Cardiac septum (tissue), 1 donor: ENCODE measurements at regions not wholly inside any gene's neighbourhood (a gene's known extent, or its start where the extent isn't known, plus 50 kb on each side); places are given as distances from the start of the nearest gene placed in this dataset.
"Not testable (repeated sequence)": the region's sequence is repeated elsewhere in the genome, so short reads cannot be mapped to it uniquely, and the experiment has no call there.

Source experiments
- DNase-seq: peaks from one replicate; pipeline ENCODE4 v3.0.0-alpha.2; 2020; ENCODE audit warnings: low spot score
- intact Hi-C: fragments of 100-400 bp; cut with DNase I; formaldehyde crosslinking; loops from one replicate; pipeline ENCODE4 v1.14.0; 2022
- donor health status: DM: no; HTN: no; CAD: no.

DNA sequence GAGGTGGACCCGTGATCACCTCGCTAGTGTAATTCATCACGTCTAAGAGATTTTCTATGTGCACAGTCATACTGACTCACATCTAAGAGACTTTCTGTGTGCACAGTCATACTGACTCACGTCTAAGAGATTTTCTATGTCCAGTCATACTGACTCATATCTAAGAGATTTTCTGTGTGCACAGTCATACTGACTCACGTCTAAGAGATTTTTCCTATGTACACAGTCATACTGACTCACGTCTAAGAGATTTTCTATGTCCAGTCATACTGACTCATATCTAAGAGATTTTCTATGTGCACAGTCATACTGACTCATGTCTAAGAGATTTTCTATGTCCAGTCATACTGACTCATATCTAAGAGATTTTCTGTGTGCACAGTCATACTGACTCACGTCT, 443.8 kb downstream of the BRD1 start:
- DNase-seq: not testable (repeated sequence)

DNA sequence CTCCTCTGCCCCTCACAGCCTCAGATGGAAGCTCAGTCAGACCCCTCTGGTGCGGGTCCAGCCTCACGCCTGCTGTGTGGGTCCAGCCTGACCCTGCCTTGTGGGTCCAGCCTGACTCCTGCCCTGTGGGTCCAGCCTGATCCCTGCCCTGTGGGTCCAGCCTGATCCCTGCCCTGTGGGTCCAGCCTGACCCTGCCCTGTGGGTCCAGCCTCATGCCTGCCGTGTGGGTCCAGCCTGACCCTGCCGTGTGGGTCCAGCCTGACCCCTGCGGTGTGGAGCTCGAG, 445.3 kb downstream of the BRD1 start:
- intact Hi-C loops: no loop called here
- DNase-seq: peak; percentile 54

More for the DNA sequence above, 443.8 kb downstream of the BRD1 start:
- intact Hi-C loops: not testable (repeated sequence)

DNA sequence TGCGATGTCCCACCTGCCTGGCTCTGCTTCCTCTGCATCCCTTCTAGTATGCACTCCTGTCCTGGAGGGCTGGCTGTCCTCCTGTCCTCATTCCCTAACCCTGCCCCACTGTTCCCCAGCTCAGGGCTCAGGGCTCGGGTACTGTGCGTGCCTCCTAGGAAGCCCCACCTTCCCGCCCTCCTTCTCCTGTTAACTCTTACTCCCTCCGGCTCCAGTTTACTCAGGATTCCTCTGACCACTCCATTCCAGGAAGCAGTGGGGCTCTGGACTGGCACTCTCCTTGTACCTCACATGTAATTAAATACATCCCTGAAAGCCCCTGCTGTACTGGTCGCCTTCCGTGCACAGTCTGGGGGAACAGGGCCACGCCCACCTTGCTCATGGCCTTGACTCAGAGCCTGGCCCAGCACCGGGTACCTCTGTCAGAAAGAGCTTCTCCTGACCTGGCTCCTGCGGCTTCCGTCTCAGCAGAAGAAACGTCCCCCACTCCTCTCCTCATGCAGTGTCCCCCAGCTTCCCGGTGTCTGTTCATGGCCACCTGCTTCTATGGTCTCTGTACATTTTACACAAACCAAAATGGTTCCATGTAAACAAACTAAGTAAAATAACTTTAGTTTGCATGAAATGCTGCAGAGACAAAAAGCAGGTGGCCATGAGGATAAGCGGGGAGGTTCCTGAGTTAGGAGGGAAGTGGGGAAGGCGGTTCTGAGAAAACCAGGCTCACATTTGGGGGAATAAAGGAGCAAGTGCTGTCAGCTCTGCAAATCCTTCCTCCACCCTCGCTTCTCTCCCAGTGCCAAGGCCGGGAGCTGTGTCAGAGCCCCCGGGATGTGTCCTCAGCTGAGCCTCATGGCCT, 445.9 kb downstream of the BRD1 start:
- intact Hi-C loops: no loop called here
- DNase-seq: peak; percentile 68

GRCh38 chr22:49380828-49381114, 446.9 kb downstream of the BRD1 start:
- DNase-seq: peak; percentile 46
- intact Hi-C loops: no loop called here

DNA sequence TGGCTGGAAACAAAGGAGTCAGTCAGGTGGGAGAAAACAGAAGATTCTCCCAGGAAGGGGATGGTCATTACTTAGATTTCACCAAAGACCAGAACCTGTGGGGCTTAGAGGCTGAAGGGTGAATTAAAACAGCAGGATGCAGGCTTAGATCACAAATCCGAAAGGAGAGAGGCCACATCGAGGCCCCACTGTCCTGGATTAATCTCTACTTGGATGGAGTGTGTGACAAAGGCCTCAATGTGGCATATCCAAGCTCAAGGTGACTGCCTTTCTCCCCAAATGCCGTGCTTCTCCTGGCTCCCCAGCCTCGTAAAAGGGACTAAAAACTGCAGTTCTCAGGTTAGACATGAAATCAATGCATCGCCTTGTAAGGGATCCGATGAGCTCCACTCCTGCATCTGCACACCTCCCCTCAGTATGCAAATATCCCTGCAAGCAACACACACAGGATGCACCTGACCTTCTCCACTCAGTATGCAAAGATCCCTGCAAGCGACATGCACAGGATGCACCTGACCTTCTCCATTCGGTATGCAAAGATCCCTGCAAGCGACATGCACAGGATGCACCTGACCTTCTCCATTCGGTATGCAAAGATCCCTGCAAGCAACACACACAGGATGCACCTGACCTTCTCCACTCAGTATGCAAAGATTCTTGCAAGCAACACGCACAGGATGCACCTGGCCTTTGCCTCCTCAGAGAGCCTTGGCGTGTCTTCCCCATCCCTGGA, 447.4 kb downstream of the BRD1 start:
- intact Hi-C loops: no loop called here
- peak; percentile 36 for DNase-seq

GRCh38 chr22:49377306-49377705, 450.4 kb downstream of the BRD1 start:
- DNase-seq: peak; percentile 35
- intact Hi-C loops: no loop called here

DNA sequence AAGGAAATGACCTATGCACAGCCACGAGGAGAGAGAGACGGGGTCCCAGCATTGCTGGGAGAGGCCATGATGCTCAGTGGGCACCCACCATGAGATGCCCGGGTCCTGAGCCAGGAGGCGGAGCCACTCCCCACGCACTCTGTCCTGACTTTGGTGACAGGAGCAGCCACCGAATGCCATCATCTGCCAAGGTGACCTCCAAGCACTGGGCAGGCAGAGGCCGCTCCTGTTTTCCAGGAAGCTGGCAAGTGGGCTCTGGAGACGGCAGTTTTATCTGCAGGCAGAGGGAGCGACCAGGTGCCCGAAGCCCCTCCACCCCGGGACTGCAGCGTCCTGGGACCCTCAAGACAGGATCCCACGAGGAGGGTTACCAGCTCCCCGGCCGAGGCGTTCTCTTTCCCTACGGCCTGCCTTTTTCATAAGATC, 453.9 kb downstream of the BRD1 start:
- intact Hi-C loops: no loop called here
- DNase-seq: peak; percentile 46

DNA sequence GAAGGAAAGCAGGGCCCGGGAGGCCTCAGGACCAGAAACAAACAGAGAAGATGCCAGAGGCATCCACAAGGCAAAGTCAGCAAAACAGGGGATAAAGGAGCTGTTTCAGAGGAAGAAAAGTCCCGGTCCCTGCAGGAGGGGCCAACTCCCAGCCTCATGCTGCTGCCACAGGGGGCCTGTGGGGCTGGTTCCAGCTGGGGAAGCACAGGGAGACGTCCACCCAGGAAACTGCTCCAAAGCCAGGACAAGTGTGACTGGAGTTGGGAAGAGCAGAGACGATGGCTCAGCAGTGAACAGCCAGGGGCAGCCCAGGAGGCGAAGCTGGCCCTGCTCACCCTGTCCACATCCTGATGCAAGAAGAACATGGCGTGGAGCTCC, 454.4 kb downstream of the BRD1 start:
- intact Hi-C loops: no loop called here
- DNase-seq: peak; percentile 35

- DNase-seq: peak; percentile 69
Measured at GRCh38 chr22:49372530-49373288, 455.0 kb downstream of the BRD1 start.

DNA sequence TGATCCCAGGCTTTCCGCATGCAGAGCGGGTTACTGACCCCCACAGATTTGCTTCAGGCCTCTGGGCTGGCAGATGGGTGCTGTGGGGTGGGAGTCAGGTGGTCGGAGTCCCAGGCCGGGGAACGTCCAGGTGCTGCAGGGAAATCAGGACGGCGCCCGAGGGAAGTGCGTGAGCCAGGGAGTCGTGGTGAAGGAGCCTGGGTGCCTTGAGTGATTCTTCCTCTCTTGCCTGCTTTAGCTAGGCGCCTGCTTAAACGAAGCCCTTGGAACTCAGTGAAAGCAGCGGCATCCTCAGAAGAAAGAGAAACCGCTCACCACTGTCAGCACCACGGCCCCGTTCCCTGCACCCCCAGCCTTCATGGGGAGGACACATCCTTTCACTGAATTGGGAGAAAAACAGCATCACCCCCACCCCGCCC, 455.6 kb downstream of the BRD1 start:
- DNase-seq: no peak
- intact Hi-C loops: no loop called here

More at GRCh38 chr22:49372530-49373288, 455.0 kb downstream of the BRD1 start:
- intact Hi-C loops: no loop called here

- peak; percentile 29 for DNase-seq
- intact Hi-C loops: no loop called here
Measured at GRCh38 chr22:49371325-49372110, 456.2 kb downstream of the BRD1 start.

DNA sequence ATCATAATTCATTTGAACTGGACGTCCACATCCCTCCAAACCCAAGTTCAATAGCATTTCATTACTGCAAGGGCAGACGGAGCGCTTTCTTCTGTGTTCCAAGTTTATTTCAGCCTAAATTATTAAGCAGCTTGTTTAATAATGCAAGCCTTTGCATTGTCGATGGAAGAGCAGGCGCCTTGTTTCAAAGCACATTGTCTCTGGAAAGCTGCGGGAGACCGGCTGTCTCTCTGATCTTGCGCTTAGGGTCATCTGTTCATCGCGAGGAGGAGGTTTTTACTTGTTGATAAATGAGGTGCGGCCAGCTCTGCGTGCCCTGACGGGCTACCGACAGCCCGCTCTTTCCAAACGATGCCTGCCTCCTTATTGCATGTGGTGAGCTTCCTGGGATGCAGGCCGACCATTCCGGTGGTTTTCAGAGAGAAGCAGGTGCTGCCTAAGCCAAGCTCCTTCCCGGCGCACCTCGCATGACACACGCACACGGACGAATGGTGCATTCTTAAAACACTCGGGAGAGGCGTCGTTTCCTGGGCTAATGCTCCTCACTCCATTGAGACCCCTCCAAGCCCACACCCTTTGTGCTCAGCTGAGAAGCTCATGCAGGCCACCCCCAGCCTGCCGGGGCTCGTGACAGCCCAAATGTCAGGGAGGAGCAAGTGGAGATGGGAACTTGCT, 456.9 kb downstream of the BRD1 start:
- intact Hi-C loops: no loop called here
- peak; percentile 46 for DNase-seq

- intact Hi-C loops: no loop called here
- DNase-seq: no peak
Measured at GRCh38 chr22:49369726-49370626, 457.7 kb downstream of the BRD1 start.

DNA sequence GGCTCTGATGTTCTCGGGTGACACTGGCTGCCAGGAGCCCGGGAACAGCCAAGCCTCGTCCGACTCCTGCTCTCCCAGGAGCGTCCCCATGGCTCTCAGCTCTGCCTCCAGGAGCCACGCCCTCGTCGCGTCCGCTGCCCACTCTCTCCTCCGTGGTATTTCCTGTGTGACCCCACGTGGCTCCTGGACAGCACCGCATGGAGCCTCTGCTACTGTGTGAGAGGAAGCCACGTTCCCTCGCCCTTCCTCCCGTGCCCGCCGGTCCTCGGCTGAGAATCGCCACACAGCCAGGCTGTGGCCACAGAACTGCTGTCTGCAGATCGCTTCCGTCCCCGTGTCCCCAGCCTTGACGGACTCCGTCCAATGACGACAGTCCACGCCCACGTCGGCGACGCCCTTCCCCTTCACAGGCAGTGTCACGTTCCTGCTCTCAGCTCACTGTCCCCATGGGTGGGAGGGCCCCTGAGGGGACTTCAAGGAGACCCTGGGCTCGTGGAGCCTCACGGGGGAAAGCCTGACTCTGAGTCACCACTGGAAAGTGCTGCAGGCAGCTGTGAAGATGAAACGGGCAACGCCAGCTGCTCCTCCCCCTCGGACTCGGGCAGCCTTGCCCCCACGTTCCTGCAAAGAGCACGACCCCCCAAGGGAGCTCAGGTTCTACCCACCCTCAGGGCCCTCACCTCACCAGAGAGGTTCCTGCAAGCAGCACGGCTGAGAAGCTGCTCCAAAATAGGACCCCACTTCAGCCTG, 458.5 kb downstream of the BRD1 start:
- intact Hi-C loops: no loop called here
- DNase-seq: no peak

- no peak for DNase-seq
- intact Hi-C loops: no loop called here
Measured at GRCh38 chr22:49368221-49368975, 459.3 kb downstream of the BRD1 start.

DNA sequence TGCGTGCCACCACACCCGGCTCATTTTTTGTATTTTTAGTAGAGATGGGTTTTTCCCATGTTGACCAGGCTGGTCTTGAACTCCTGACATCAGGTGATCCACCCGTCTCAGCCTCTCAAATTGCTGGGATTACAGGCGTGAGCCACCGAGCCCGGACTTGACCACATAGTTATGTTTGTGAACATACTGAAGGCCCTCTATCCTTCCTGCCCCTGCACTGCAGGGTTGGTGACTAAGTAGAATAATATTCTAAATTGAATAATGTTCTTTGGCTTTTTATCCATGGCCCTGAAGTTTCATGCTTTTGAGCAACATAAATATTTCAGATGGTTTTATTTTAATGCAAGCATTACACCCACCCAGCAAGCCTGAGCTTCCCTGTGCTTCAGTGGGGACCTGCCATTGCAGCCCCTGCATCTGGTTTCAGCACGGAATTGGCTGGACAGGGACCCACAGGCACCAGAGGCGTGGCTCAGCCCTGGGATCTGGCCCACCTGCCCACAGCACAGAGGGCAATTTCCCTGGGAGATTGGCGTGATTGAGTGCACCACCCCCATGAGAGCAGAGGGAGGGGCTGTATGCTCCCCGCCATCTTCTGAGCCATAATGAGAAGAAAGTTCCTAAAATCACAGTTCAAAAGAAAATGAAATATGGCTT, 460.5 kb downstream of the BRD1 start:
- intact Hi-C loops: no loop called here
- DNase-seq: no peak
